H1 (cell line): ENCODE measurements at regions not wholly inside any gene's neighbourhood (a gene's known extent, or its start where the extent isn't known, plus 50 kb on each side); places are given as distances from the start of the nearest gene placed in this dataset.
A peak's percentile ranks its signal among the peaks of the same experiment; 100 is the strongest.

Source experiments
- CTCF ChIA-PET: fragments of 300-600 bp; sonication (Branson Sonifier 250); formaldehyde crosslinking; loops from one replicate; lab custom pipeline; 2021; ENCODE audit not compliant: partially characterized antibody; lab: Charles Lee
- POLR2A ChIA-PET: fragments of 300-600 bp; sonication (Branson Sonifier 250); formaldehyde crosslinking; loops from one replicate; lab custom pipeline; 2021; ENCODE audit warnings: inconsistent platforms; ENCODE audit not compliant: partially characterized antibody; lab: Charles Lee
- DNase-seq, 2 experiments: peaks; one replicate each; pipeline versions ENCODE4 v3.0.0 to v3.0.0-alpha.2; 2010 to 2022; ENCODE audit warnings: low spot score in 2 of 2, low read depth in 1 of 2, mixed read lengths in 1 of 2
- FAIRE-seq: peaks from 2 replicates; lab custom pipeline; 2011; peaks lifted over from hg19 to GRCh38; lab: Jason Lieb, UNC
- H2AFZ ChIP-seq: 2 replicates; pipeline ENCODE4 v1.8.1; 2012; ENCODE audit warnings: low read length, inconsistent platforms
- H2AK5ac ChIP-seq: 2 replicates; pipeline ENCODE4 v1.6.1; 2013; ENCODE audit warnings: low read depth, low read length
- H2BK120ac ChIP-seq: replicated peaks from 2 replicates; pipeline ENCODE3; 2013; ENCODE audit warnings: low read depth, low read length, inconsistent platforms
- H2BK12ac ChIP-seq: 2 replicates; pipeline ENCODE4 v1.6.1; 2013; ENCODE audit warnings: low read depth, low read length
- H2BK15ac ChIP-seq: 2 replicates; pipeline ENCODE4 v1.6.1; 2013; ENCODE audit warnings: low read length
- H2BK20ac ChIP-seq: 2 replicates; pipeline ENCODE4 v1.6.1; 2013; ENCODE audit warnings: low read length
- H2BK5ac ChIP-seq: 2 replicates; pipeline ENCODE4 v1.6.1; 2013; ENCODE audit warnings: low read depth, low read length
- H3K14ac ChIP-seq: 2 replicates; pipeline ENCODE4 v1.6.1; 2013; ENCODE audit warnings: inconsistent platforms; ENCODE audit not compliant: insufficient read length
- H3K18ac ChIP-seq: 2 replicates; pipeline ENCODE4 v1.6.1; 2013; ENCODE audit warnings: low read length; ENCODE audit errors: extremely low read depth
- H3K23ac ChIP-seq: 2 replicates; pipeline ENCODE4 v1.6.1; 2013; ENCODE audit warnings: inconsistent platforms; ENCODE audit not compliant: insufficient read length
- H3K23me2 ChIP-seq: 2 replicates; pipeline ENCODE4 v1.6.1; 2013; ENCODE audit warnings: low read depth, low read length
- H3K27ac ChIP-seq: 2 replicates; pipeline ENCODE4 v1.6.1; 2011; ENCODE audit warnings: low read depth, low read length, inconsistent platforms
- H3K27me3 ChIP-seq, 4 experiments: replicated peaks in 1 of 4; 1 replicate in 1 of 4; 2 replicates in 3 of 4; pipeline versions ENCODE4 v1.6.1 to v1.8.1; 2011 to 2013; ENCODE audit warnings: low read length in 3 of 4, mild to moderate bottlenecking in 3 of 4, inconsistent platforms in 2 of 4, mixed read lengths in 2 of 4, moderate library complexity in 1 of 4; ENCODE audit not compliant: control insufficient read depth in 3 of 4, insufficient read depth in 3 of 4; ENCODE audit errors: extremely low read depth in 1 of 4
- H3K36me3 ChIP-seq, 4 experiments: 2 replicates each; pipeline versions ENCODE4 v1.6.1 to v1.8.1; 2011 to 2013; ENCODE audit warnings: mild to moderate bottlenecking in 4 of 4, low read length in 3 of 4, moderate library complexity in 2 of 4, control low read depth in 1 of 4, inconsistent platforms in 1 of 4; ENCODE audit not compliant: insufficient read depth in 4 of 4, control insufficient read depth in 2 of 4
- H3K4ac ChIP-seq: replicated peaks from 2 replicates; pipeline ENCODE3; 2013; ENCODE audit warnings: low read length, low read depth, mixed read lengths, inconsistent platforms; ENCODE audit not compliant: insufficient read length
- H3K4me1 ChIP-seq, 4 experiments: replicated peaks in 1 of 4; 1 replicate in 1 of 4; 2 replicates in 3 of 4; pipeline versions ENCODE4 v1.6.1 to v1.8.1; 2011 to 2013; ENCODE audit warnings: low read length in 3 of 4, inconsistent platforms in 2 of 4, mixed read lengths in 1 of 4; ENCODE audit not compliant: insufficient read depth in 4 of 4, control insufficient read depth in 3 of 4
- H3K4me2 ChIP-seq, 2 experiments: 2 replicates each; pipeline versions ENCODE4 v1.6.1 to v1.8.1; 2011 to 2013; ENCODE audit warnings: low read depth in 2 of 2, low read length in 2 of 2, control low read depth in 1 of 2, inconsistent platforms in 1 of 2, mild to moderate bottlenecking in 1 of 2; ENCODE audit not compliant: insufficient read depth in 1 of 2
- H3K4me3 ChIP-seq, 4 experiments: fragments of 200-600, 300-600 bp in 1 of 4; sonication (generic), shearing (Covaris generic), sonication (Bioruptor Twin) in 1 of 4; 2 replicates each; pipeline versions ENCODE4 v1.5.1 to v1.8.1; 2011 to 2016; ENCODE audit warnings: low read length in 4 of 4, low read depth in 3 of 4, control low read depth in 2 of 4, inconsistent platforms in 2 of 4, mild to moderate bottlenecking in 2 of 4, mixed read lengths in 1 of 4, moderate library complexity in 1 of 4; ENCODE audit not compliant: insufficient read depth in 2 of 4; ENCODE audit errors: extremely low read depth in 1 of 4
- H3K56ac ChIP-seq: replicated peaks from 2 replicates; pipeline ENCODE3; 2013; ENCODE audit warnings: low read depth, mild to moderate bottlenecking, mixed read lengths, low read length, inconsistent platforms; ENCODE audit not compliant: insufficient read length
- H3K79me1 ChIP-seq: 2 replicates; pipeline ENCODE4 v1.6.1; 2013; ENCODE audit warnings: low read depth, low read length, control low read depth
- H3K79me2 ChIP-seq, 2 experiments: 2 replicates each; pipeline versions ENCODE4 v1.6.1 to v1.8.1; 2012 to 2013; ENCODE audit warnings: low read length in 2 of 2, mild to moderate bottlenecking in 2 of 2, inconsistent platforms in 1 of 2; ENCODE audit not compliant: insufficient read depth in 2 of 2, control insufficient read depth in 1 of 2
- H3K9ac ChIP-seq, 4 experiments: replicated peaks in 1 of 4; 1 replicate in 1 of 4; 2 replicates in 3 of 4; pipeline versions ENCODE4 v1.6.1 to v1.8.1; 2011 to 2013; ENCODE audit warnings: low read depth in 3 of 4, low read length in 3 of 4, control low read depth in 2 of 4, mild to moderate bottlenecking in 2 of 4, moderate library complexity in 2 of 4, inconsistent platforms in 1 of 4; ENCODE audit errors: extremely low read depth in 1 of 4
- H3K9me3 ChIP-seq, 2 experiments: 2 replicates each; pipeline versions ENCODE4 v1.6.1 to v1.8.1; 2012 to 2013; ENCODE audit warnings: mild to moderate bottlenecking in 2 of 2, moderate library complexity in 2 of 2, control low read depth in 1 of 2, inconsistent platforms in 1 of 2, low read depth in 1 of 2, low read length in 1 of 2, mixed read lengths in 1 of 2; ENCODE audit not compliant: insufficient read depth in 2 of 2
- H4K20me1 ChIP-seq, 2 experiments: replicated peaks in 1 of 2; 2 replicates each; pipeline versions ENCODE3 to v1.8.1; 2011 to 2013; ENCODE audit warnings: inconsistent platforms in 2 of 2, low read length in 2 of 2, mild to moderate bottlenecking in 1 of 2; ENCODE audit not compliant: insufficient read depth in 2 of 2, control insufficient read depth in 1 of 2
- H4K5ac ChIP-seq: 2 replicates; pipeline ENCODE4 v1.6.1; 2013; ENCODE audit warnings: low read length, low read depth, mixed read lengths, inconsistent platforms; ENCODE audit not compliant: insufficient read length
- H4K8ac ChIP-seq: 2 replicates; pipeline ENCODE4 v1.8.0; 2013; ENCODE audit warnings: mild to moderate bottlenecking, moderate library complexity, low read length, inconsistent platforms; ENCODE audit not compliant: insufficient read depth; ENCODE audit errors: extremely low read depth
- H4K91ac ChIP-seq: replicated peaks from 2 replicates; pipeline ENCODE3; 2013; ENCODE audit warnings: low read length, mixed read lengths, inconsistent platforms; ENCODE audit not compliant: insufficient read length
- ASH2L ChIP-seq: fragments of 200-600, 300-600 bp; sonication (generic); IDR thresholded peaks from one replicate; pipeline ENCODE4 v1.7.1; 2017; ENCODE audit warnings: low read length
- CBX8 ChIP-seq: fragments of 300-800, 300-1000 bp; sonication (generic); IDR thresholded peaks from 2 replicates; pipeline ENCODE4 v1.7.1; 2016; ENCODE audit warnings: low read depth, low read length, borderline replicate concordance
- CTBP2 ChIP-seq: IDR thresholded peaks from 2 replicates; pipeline ENCODE4 v1.7.0; 2011; ENCODE audit warnings: borderline replicate concordance, mild to moderate bottlenecking, moderate library complexity, mixed read lengths, low read length; ENCODE audit not compliant: insufficient read depth, insufficient read length
- EGR1 ChIP-seq: IDR thresholded peaks from 2 replicates; pipeline ENCODE4 v1.6.1; 2011; ENCODE audit warnings: low read depth, low read length, borderline replicate concordance
- EP300 ChIP-seq, 2 experiments: IDR thresholded peaks; 1 replicate in 1 of 2; 2 replicates in 1 of 2; pipeline ENCODE4 v1.6.1; 2011 to 2012; ENCODE audit warnings: low read depth in 2 of 2, low read length in 2 of 2, mild to moderate bottlenecking in 2 of 2, borderline replicate concordance in 1 of 2, inconsistent platforms in 1 of 2, moderate library complexity in 1 of 2
- GTF2F1 ChIP-seq: IDR thresholded peaks from 2 replicates; pipeline ENCODE4 v1.6.1; 2012; ENCODE audit warnings: low read depth, low read length, improper control_type of control experiment, borderline replicate concordance
- JUN ChIP-seq: IDR thresholded peaks from 2 replicates; pipeline ENCODE4 v1.6.1; 2011; ENCODE audit warnings: low read depth, mild to moderate bottlenecking, improper control_type of control experiment, low read length
- KDM1A ChIP-seq: fragments of 200-600, 300-600 bp; sonication (generic); IDR thresholded peaks from 2 replicates; pipeline ENCODE4 v1.7.1; 2016; ENCODE audit warnings: mild to moderate bottlenecking, low read length, borderline replicate concordance
- KDM5A ChIP-seq: fragments of 200-600 bp; IDR thresholded peaks from 2 replicates; pipeline ENCODE4 v1.7.1; 2012; ENCODE audit warnings: mild to moderate bottlenecking, low read length, inconsistent platforms, mixed read lengths
- PHF8 ChIP-seq: fragments of 200-600 bp; sonication (generic); conservative IDR thresholded peaks from 2 replicates; pipeline ENCODE4 v1.7.1; 2012; ENCODE audit warnings: low read depth, mild to moderate bottlenecking, inconsistent platforms, low read length, moderate library complexity
- RBBP5 ChIP-seq: IDR thresholded peaks from 2 replicates; pipeline ENCODE4 v1.7.1; 2012; ENCODE audit warnings: low read depth, mild to moderate bottlenecking, inconsistent platforms, low read length, moderate library complexity, borderline replicate concordance
- SAP30 ChIP-seq: fragments of 300-600 bp; sonication (generic); IDR thresholded peaks from 2 replicates; pipeline ENCODE4 v1.7.1; 2012; ENCODE audit warnings: low read length, moderate library complexity, mild to moderate bottlenecking, inconsistent platforms; ENCODE audit not compliant: insufficient read depth, insufficient replicate concordance
- TCF12 ChIP-seq: IDR thresholded peaks from 2 replicates; pipeline ENCODE4 v1.6.1; 2011; ENCODE audit warnings: low read depth, mild to moderate bottlenecking, low read length
- TEAD4 ChIP-seq: IDR thresholded peaks from 2 replicates; pipeline ENCODE4 v1.6.1; 2012; ENCODE audit warnings: low read depth, low read length, inconsistent platforms, mixed read lengths
- YY1 ChIP-seq: IDR thresholded peaks from 2 replicates; pipeline ENCODE4 v1.6.1; 2011; ENCODE audit warnings: low read depth, mild to moderate bottlenecking, low read length
- WGBS, 2 experiments: shearing (Covaris generic) in 1 of 2; methylation state at CpG; one replicate each; pipeline versions ENCODE4 v1.1.6 to v1.1.7; 2013 to 2015; ENCODE audit warnings: low lambda C conversion rate in 2 of 2, mixed read lengths in 2 of 2, inconsistent platforms in 1 of 2, low coverage in 1 of 2, missing lambda C conversion rate in 1 of 2; ENCODE audit not compliant: insufficient replicate concordance in 2 of 2, insufficient coverage in 1 of 2, insufficient read length in 1 of 2; ENCODE audit errors: extremely low coverage in 1 of 2, missing lambda C conversion rate in 1 of 2; 5-methylcytosine and 5-hydroxymethylcytosine counted together

DNA sequence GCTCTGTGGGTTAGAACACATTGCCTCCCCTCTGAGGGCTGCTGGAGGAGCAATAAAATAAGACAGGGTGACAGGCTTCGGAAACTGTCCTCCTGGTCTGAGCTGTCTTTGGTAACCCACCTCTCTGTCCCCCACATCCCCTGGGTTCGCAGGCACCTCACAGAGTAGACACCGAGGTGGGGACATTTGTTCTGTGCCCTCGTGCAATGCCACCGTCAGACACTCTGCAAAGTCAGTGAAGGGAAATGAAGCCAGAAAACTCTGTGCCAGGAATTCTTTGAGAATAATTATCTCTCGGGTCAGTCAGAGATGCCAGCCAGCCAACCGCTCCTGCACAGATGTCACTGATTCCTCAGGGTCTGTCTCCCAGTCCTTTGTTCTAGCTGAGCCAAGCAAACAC is 493.6 kb downstream of the FOXO1 start:
- no peak overlapping the region for H3K23ac ChIP-seq
- no peak overlapping the region for H3K56ac ChIP-seq
- H4K8ac ChIP-seq = no peak overlapping the region
- no peaks in the 10 kb centered on the region for H4K20me1 ChIP-seq
- WGBS, 2 experiments = 95% methylated on average over 7 of the region's 7 CpGs; no CpG with 5 or more reads in 1 of the 2 experiments
- no peak overlapping the region for H3K27ac ChIP-seq
- no peaks in the 10 kb centered on the region for H3K79me1 ChIP-seq
- H2AFZ ChIP-seq = no peak overlapping the region
- no peaks in the 10 kb centered on the region for H3K9me3 ChIP-seq
- DNase-seq (no peak), FAIRE-seq (no peak)
- no peaks in the 10 kb centered on the region for H3K36me3 ChIP-seq
- no peak overlapping the region for H3K9ac ChIP-seq
- H4K91ac ChIP-seq = no peak overlapping the region
- CTCF ChIA-PET = interaction anchor here (0.5 to 1.3 kb wide), 3 partner anchors 104 to 731 kb away, joined by 3 to 5 read pairs (median 4); no protein-coding TSS in a partner anchor
- H3K4ac ChIP-seq = no peak overlapping the region
- no peak overlapping the region for H3K4me3 ChIP-seq
- no peaks in the 10 kb centered on the region; the same call in 1 of the 2 replicates for H3K23me2 ChIP-seq
- H2AK5ac ChIP-seq = no peak overlapping the region
- H3K4me2 ChIP-seq = peak overlapping the region; percentile 24 to 63; a peak in 2 of 4 replicates
- H4K5ac ChIP-seq = no peak overlapping the region
- POLR2A ChIA-PET = no interaction called here
- no peak overlapping the region for H2BK20ac ChIP-seq
- no peak overlapping the region for H2BK15ac ChIP-seq
- no peak overlapping the region for H2BK120ac ChIP-seq
- no peak overlapping the region for H3K18ac ChIP-seq
- H3K4me1 ChIP-seq = peaks cover 0 to 2% (median 1%) of the 10 kb centered on the region in 4 experiments; a peak in 1 of 7 replicates
- H2BK5ac ChIP-seq = no peak overlapping the region
- H2BK12ac ChIP-seq = no peak overlapping the region
- H3K14ac ChIP-seq = no peak overlapping the region
- H3K27me3 ChIP-seq = peaks cover 0 to 17% (median 8%) of the 10 kb centered on the region in 4 experiments; a peak in 4 of 7 replicates
- no peaks in the 10 kb centered on the region for H3K79me2 ChIP-seq
- TF ChIP-seq SAP30 (no peak), CBX8 (no peak), EP300 (IDR thresholded peaks at IDR 0.05; ENCODE audit: borderline replicate concordance in 1 of 2, low read depth in 2 of 2, low read length in 2 of 2) (no peak), YY1 (no peak), KDM5A (no peak), GTF2F1 (no peak), PHF8 (no peak), RBBP5 (no peak), TEAD4 (no peak), EGR1 (no peak), JUN (no peak), KDM1A (no peak), TCF12 (no peak), CTBP2 (no peak), ASH2L (no peak)
